RPMI8226 (cell line): ENCODE measurements at regions not wholly inside any gene's neighbourhood (a gene's known extent, or its start where the extent isn't known, plus 50 kb on each side); places are given as distances from the start of the nearest gene placed in this dataset.
"Not testable (repeated sequence)": the region's sequence is repeated elsewhere in the genome, so short reads cannot be mapped to it uniquely, and the experiment has no call there.

Experiments
- DNase-seq: peaks from one replicate; pipeline ENCODE4 v3.0.0-alpha.2; 2015

DNA sequence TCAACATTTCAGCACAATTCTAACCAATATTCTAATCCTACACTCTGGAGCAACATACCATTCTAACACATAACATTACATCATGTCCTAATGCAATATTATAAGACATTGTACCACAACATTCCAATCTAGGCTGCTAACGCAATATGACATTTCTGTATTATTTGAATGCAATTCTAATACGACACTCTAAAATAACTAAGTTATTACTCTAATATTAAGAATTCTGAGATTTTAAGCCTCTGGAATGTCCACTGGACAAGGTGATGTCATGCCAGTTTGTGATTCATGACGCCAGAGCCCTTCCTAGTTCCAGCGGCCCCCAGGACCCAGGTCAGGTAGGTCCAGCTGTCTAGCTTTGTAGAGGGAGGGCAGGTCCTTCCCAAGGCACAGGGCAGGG is 69.7 kb upstream of the SIRPA start:
- DNase-seq = no peak

DNA sequence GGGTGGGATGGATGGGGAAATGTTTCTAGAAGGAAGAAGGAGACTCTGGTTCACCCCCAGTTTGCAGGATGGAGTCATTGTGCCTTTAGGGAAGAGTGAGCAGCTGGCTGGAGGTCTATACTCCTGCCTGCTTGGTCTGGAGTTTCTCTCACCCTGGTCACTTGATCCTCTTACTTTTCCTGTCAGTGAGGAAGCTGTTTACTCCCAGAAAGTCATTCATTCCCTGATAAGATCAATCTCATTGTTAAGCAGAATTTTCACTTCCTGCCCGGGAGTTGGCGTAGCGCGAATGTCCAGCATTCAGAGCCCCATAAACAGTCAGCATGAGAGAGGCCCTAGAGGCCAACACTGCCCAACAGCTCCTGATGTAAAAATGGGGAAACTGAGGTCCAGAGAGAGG is 70.4 kb upstream of the SIRPA start:
- no peak for DNase-seq

DNA sequence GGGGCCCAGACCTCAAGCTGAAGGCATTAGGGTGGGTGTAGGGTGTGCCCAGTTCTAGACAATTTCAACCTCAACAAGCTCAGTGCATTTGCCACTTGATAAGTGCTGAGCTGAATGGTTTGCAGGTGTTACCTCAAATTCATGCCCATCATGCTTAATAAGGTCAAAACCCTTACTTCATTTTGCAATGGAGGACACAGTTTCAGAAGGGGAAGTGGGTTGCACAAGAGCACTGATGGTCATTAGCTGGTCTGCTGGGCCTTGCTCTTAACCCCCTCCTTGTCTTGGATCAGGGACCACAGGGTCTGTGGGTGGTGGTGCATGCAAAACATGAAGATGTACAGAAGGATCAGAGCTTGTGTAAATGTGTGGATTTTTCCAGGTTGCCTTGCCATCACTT is 71.0 kb upstream of the SIRPA start:
- no peak for DNase-seq

DNA sequence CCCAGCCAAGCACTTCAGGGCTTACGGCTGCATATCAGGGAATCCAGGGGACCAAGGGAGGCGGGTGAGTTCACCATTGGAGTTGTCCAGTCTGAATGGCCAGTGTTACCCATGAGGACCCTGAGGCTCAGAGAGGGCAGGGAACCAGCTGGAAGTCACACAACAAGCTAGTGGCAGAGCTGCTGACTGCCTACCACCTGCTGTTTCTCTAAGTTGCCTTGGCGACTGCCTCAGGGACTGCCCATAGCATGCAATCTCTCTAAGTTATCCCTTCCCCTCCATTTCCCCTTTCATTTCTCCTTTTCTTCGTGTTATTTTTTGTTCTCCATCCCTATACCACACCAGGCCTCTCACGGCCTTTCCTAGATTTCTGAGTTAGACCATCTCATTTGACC is 71.8 kb upstream of the SIRPA start:
- DNase-seq = no peak

DNA sequence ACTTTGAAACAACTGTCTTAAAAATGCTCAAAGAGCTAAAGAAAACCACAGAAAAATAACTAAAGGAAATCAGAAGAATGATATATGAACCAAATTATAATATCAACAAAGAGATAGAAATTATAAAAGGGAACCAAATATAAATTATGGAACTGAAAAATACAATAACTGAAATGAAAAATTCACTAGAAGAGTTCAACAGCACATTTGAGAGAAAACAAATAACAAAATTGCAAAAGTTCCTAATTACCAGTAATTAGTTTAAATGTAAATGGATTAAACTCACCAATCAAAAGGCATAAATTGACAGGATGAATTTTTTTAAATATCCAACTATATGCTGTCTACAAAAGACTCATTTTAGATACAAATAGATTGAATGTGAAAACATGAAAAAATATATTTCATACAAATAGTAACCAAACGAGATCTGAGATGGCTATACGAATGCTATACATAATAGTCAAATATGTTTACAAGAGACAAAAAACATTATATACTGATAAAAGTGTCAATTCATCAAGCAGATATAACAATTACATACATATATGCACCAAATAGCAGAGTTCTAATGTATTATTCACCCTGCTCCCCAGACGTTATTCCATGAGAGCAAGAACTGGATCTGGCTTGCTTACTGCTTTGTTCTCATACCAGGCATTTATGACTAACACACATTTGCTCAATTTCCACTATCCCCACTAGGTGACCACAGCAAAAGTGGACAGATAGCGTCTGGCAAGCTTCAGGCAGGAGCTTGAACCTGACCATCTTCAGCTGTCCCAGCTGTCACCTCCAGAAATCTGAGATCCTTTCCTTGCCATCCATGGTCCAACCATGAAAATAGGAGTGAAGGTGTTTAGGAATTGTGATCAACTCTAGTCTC is 72.4 kb upstream of the SIRPA start:
- DNase-seq = no peak

DNA sequence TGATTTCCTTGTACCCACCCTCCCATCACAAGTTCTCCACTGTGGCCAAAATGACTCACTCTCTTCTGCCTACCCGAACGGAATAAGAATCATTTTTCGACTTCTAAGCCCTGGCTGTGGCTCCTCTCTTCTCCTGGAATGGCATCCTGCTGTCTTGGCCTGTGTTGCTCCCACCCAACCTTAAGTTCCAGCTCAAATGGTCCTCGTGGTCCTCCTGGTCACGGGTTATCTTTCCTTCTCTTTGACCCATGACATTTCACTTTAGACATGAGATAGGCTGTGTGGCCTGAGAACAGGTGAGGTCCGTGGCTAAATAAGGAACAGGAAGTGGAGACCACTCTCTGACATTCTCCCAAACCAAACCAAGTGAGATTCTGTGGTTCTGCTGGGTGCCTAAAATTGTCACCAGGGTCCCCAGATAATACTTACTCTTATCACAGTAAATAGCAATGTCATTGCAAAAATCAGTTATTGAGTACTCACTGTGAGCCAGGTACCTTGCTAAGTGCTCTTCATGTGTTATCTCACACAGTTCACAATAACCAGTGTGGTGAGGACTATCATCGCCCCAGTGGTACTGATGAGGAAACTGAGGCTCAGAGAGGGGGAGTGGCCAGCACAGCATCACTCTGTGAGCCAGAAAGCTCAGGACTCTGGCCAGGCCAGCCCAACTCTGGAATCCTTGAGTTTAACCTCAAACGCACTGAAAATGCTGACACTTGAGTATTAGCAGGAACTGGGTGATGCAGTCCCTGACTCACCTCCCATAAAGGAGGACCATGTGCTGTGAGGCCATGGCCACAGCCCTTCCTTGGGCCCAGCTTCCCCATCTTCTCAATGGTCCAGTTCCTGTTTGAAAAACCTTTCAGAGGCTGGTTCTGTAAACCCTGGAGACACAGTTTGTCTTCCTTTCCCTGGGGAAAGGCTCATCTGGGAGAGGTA is 74.8 kb upstream of the SIRPA start:
- peak; percentile 64 for DNase-seq

DNA sequence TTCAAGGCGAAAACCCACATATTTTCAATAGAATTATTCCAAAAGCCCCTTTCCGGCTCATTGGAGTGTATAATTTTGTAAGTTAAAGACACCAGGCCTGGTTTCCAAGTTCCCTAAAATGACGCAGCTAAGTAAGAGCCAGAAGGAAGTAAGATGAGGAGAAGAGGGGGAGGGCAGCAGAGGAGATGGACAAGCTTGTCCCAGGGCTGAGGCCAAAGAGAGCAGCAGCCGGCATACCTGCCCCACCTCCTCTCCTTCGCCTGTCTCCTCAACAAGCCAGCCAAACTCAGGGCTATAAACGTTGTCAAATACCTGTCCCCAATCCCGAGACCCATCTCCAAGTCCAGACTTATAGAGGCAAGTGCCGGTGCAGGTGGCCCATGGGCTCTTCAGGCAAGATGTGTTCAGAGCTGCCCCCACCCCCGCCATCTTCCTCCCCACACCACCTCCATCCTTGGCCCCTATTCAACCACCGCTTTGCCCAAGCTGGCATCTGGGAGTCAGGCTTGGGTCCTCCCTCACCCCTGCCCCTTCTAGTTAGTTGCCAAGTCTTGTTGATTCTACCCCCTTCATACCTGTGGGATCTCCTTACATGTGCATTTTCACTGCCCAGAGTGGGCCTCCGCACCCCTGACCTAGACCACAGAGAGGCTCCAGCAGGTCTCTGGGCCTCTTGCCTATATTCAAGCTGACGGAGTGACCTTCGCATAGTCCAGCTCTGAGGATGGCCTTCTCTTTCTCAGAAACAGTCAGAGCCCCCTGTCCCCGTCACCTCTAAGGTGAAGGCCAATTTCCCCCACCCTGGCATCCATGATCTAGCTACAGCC is 75.7 kb upstream of the SIRPA start:
- no peak for DNase-seq

DNA sequence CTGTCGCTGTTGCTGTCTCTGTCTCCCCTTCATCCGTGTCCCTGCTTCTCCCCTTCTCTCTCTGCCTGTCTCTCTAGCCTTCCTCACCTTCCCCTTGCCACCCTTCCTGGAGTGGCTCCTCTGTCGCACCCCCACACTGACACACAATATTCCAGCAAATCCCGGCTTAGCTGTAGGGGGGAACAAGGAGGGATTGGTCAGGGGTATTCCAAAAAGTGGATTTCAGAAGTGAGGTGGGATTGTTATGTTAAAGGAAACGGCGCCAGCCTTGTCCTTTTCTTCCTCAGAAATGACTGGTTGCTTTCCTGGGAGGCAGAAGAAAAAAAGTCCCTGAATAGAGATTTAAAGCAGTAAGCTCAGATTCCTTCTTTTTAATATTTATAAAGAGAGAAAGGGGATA is 76.3 kb upstream of the SIRPA start:
- DNase-seq = no peak

DNA sequence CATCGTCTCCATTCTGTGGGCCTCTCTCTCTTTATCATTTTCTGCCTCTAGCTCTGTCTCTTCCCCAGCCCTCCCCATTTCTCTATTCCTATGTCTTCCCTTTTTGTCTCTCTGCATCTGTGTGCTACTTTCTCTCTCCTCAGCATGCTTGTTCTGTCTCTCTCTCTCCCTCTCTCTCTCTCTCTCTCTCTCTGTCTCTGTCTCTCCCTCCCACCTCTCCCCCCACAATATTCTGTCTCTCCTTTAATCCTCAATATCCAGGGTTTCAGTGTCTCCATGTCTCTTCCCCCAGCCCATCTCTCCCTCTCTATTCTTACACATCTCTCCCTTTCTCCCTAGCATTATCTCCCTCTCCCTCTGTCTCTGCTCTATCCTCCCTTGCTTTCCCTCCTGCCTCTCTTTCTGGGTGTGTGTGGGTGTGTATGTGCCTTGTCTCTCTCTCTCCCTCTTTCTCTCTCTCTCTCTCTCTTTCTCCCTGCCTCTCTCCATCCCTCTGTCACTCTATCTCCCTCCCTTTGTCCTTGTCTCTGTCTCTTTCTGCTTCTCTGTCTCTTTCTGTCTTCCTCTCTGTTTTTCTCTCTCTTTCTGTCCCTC is 76.9 kb upstream of the SIRPA start:
- no peak for DNase-seq

DNA sequence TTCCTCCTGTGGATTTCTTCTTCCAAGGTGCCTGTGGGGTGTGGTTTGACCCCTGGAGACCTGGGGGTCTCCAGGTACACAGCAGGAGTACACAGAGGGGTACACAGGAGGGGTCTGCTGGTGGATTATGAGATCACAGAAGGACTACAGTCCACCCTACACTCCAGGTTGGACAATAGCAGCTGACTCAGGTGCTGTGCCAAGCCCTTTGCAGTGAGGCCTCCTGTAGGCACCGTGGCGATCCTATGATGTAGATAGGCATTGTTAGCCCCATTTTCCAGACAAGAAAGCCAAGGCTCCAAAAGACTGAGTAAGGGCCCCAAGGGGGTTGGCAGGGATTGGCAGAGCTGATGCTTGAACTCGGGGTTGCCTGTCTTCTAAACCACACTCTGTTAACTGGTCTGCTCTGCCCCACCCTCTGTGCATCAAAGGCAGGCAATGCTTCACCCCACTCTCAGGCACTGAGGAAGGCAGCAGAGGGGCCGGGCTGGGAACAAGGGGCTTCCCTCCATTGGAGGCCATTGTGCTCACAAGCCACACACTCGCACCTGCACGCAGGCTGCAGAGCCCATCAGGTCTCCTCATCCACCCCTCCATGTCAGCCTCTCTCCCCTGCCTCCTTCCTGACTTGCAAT is 77.5 kb upstream of the SIRPA start:
- DNase-seq = no peak

DNA sequence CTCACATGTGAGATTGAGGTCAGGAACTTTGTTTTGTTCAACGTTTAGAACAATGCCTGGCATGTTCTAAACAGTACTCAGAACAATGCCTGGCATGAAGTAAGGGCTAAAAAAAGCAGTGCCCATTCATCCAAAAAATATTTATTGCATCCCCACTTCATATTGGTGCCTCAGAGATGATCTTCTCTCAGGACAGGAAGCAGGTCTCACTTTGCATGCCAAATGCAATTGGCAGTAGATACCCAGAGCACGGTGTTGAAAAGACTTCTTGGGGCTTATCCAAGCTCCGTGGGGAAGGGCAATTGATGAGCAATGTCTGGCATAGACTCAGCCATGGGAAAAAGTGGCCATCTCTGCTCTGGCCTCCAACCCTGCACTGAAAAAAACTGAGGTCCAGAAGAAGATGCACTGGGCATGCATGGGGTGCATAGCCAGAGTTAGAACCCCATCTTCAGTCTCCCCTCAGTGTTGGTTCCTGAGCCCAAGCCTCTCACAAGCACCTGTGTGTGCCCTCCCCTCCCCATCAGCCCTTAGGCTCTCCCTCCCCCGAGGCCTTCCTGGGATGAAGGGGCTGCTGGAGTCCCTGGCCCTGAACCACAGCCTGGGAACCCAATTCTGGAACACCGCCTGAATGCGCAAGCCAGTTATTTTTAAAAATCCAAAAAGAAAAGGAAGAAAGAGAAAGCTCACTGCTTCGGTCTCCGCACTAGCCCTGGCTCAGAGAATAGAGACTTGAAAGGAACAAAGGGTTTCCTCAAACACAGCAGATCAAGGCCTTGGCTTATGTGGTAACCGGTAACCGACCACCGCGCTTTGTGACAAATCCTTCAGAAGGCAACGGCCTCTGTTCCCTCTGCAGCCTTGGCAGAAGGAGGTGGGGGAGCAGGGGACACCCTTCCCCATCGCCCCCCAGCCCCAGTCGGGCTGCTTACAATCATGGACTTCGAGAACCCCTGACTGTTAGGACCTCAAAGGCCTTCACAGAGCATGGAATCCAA is 78.5 kb upstream of the SIRPA start:
- no peak for DNase-seq

DNA sequence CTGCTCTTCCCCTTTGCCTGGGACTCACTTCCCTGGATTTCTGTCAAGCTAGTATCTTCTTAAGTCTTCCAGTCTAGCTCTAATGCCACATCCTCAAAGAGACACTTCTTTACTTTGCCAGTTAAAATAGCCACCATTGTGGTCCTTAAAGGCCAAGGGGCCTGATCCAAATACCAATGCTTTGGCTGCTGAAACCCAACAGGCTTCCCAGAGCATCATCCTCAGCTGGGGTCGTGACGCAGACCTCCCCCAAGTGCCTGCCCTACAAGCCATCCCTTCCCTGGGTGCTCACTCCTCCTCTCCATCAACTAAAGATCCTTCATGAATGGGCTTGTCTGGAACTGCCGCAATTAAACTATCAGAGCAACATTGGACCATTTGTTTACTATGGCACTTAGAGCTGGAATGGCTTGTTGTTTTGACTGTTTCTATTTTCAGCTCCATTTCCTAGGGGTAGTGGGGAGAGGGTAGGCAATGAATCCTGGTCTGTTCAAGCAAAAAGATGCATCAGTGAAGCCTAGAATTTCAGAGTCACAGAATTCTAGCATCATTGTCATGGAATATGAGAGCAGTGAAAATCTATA is 79.6 kb upstream of the SIRPA start:
- no peak for DNase-seq

DNA sequence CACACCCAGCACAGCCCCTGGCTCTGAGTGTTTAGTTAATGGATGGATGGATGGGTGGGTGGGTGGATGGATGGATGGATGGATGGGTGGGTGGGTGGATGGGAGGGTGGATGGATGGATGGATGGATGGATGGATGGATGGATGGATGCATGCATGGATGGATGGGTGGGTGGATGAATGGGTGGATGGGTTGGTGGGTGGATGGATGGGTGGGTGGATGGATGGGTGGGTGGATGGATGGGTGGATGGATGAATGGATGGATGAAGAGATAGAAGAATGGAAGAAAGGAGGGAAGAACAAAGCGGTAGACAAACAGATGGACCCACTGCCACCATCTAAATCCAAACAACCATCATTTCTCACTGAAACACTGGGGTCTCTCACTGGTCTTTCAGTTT is 80.3 kb upstream of the SIRPA start:
- not testable (repeated sequence) for DNase-seq

DNA sequence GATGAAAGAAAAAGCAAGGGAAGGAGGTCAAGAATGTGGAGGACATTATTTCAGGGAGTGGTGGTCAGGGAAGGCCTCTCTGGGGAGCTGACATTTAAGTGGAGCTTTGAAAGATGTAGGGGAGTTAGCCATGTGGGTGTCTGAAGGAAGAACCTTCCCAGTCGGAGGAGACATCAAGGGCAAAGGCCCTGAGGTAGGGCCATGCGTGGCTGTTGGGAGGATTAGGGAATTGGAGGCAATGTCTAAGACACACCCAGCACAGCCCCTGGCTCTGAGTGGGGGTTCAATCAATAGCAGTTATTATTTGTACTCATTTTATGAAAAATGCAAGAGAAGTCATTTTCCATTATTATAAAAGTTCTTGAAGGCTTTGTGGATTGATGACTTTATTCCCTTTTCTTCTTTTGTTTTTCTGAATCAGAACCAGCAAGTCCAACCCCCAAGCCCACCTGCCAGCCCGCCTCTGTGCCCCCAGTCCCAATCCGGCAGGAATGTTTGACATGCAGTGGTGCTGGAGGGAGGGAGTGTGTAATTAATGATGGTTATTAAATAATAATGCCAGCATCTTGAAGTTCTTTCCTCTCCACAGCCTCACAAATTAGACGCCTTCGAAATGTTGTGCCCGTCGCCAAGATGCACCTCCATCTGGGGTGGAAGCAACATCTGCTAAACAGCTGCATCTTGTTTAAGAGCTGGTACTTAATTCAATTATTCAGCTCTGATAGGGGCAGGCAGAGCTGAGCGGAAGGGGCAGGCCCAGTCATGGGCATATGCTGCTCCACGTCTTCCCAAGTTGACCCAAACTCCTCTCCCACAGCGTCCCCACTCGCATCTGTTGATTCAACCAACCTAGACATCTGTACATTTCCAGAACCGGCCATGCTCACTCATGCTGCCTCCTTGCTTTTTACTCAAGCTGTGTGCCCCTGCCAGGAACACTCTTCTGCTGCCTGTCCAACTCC is 81.3 kb upstream of the SIRPA start:
- DNase-seq = no peak

DNA sequence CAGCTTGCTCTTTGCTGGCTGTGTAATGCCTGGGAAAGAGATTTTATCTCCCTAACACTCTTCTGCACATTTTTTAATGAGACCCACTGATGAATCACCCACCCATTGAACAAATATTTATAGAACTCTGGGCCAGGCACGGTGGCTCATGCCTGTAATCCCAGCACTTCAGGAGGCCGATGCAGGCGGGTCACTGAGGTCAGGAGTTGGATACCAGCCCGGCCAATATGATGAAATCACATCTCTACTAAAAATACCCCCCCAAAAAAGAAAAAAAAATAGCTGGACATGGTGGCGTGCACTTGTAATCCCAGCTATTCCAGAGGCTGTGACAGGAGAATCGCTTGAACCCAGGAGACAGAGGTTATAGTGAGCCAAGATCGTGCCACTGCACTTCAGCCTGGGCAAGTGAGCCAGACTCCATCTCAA is 82.1 kb upstream of the SIRPA start:
- DNase-seq = no peak

DNA sequence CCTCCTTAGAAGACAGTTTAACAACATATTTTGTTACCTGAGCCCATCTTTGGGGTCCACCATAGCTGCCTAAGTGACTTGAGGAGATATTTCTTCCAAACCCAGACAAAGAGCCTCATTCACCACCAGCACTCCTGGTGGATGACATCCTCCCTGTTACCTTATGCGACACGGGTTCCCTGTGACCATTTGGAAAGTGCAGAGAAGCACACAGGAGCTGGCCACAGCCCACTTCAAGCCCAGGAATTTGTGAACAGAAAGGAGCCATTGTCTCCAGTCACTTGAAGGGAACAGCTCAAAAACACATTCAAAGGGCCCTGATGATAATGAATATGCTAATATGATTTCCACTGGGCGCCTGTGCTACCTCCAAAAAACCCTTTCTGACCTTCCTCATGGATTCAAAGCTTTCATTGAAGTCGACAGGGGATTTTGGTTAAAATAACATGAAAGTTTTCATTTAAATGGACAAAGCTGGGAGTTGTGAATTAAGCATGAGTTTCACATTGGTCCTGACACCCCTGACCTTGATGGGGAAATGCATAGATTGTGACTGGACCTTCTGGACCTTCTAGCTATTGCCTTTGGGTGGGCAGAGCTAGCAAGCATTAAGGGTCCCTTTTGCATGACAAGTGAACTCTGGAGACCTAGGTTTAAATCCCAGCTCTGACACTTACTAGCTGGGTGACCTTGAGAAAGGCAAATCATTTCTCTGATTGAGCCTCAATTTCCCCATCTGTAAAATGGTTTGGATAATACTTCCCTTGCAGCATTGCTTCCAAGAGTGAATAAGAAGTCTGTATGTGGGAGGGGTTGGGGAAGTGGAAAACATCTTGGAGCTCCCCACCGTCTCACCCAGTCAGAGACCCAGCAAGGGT is 83.3 kb upstream of the SIRPA start:
- no peak for DNase-seq

DNA sequence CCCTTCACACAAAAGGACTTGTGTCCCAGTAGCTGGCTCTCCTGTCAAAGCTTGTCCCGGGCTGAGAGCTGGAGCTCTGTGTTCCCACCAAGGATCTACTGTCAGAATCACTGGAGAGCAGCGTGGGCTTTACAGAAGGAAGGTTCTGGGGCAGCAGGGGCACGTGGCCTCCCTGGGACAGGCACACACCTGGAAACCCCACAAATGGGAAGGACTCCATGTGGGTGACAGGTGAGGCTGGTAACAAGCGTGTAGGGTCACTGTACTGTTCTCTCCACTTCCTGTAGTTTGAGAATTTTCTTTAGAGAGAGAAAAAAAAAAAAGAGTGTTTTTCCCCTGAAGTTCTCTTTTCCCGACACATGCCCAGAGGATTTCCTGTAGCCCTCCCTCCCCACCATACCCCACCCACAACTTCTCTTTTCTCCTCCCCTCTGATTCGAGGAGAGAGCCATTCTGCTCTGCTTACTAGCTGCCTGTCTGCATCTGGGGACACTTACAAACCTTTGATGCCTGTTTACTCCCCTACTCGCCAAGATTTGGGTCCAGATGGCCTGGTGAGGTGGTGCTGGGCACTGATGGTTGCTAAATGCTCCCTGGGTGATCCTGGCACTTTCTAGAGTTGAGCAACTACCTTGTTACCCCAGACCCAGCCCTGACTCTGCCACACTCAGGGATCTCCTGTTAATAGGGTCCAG is 84.1 kb upstream of the SIRPA start:
- no peak for DNase-seq

DNA sequence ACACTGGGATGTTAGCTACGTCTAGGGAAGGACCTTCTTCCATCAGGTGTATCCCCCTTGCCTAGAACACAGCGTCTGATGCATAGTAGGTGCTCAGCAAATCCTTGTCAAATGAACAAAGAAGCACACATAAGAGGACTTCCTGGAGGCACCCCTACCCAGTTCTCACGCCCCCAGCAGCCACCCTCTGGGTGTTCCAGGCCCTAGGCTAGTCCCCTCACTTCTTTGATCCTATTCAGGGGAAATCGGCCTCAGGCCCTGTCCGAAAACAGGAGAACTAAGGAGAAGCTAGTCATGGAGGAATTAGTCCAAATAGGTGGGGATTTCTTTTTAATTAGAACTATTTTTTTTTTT is 84.7 kb upstream of the SIRPA start:
- no peak for DNase-seq
